Stimulated activated CD4-positive, alpha-beta T cell treated with anti-CD3 and anti-CD28 coated beads, Interleukin-12 subunit alpha, Interleukin-12 subunit beta, amount 100 ng/mL, for 4 hours (primary cell): ENCODE measurements at regions not wholly inside any gene's neighbourhood (a gene's known extent, or its start where the extent isn't known, plus 50 kb on each side); places are given as distances from the start of the nearest gene placed in this dataset.

Experiments used
- DNase-seq: peaks from one replicate; pipeline ENCODE4 v3.0.0-alpha.2; 2020

GRCh38 chr6:4613381-4613780 is 162.8 kb upstream of the CDYL start:
- no peak for DNase-seq

GRCh38 chr6:4612636-4613171 is 163.5 kb upstream of the CDYL start:
- no peak for DNase-seq

GRCh38 chr6:4611429-4612129 is 164.6 kb upstream of the CDYL start:
- DNase-seq: no peak

- DNase-seq: no peak
Observed at GRCh38 chr6:4610256-4610655, 165.9 kb upstream of the CDYL start.

GRCh38 chr6:4608361-4609115 is 167.7 kb upstream of the CDYL start:
- no peak for DNase-seq

- no peak for DNase-seq
Observed at GRCh38 chr6:4607793-4608192, 168.4 kb upstream of the CDYL start.

- DNase-seq: no peak
Observed at GRCh38 chr6:4606821-4607704, 169.1 kb upstream of the CDYL start.

GRCh38 chr6:4606016-4606415 is 170.2 kb upstream of the CDYL start:
- no peak for DNase-seq

- no peak for DNase-seq
Observed at GRCh38 chr6:4603856-4604369, 172.3 kb upstream of the CDYL start.

GRCh38 chr6:4603291-4603690 is 172.9 kb upstream of the CDYL start:
- DNase-seq: no peak

- no peak for DNase-seq
Observed at GRCh38 chr6:4599924-4600323, 176.3 kb upstream of the CDYL start.

- no peak for DNase-seq
Observed at GRCh38 chr6:4598384-4598995, 177.7 kb upstream of the CDYL start.

GRCh38 chr6:4593951-4594350 is 182.3 kb upstream of the CDYL start:
- no peak for DNase-seq

GRCh38 chr6:4592026-4592425 is 184.2 kb upstream of the CDYL start:
- DNase-seq: no peak

GRCh38 chr6:4591218-4591617 is 185.0 kb upstream of the CDYL start:
- no peak for DNase-seq

GRCh38 chr6:4589295-4589694 is 186.9 kb upstream of the CDYL start:
- DNase-seq: no peak

GRCh38 chr6:4588581-4588980 is 187.6 kb upstream of the CDYL start:
- no peak for DNase-seq

- no peak for DNase-seq
Observed at GRCh38 chr6:4588163-4588562, 188.0 kb upstream of the CDYL start.

GRCh38 chr6:4587171-4587570 is 189.0 kb upstream of the CDYL start:
- DNase-seq: no peak

- no peak for DNase-seq
Observed at GRCh38 chr6:4586469-4586859, 189.7 kb upstream of the CDYL start.

- no peak for DNase-seq
Observed at GRCh38 chr6:4585682-4586468, 190.3 kb upstream of the CDYL start.

- DNase-seq: no peak
Observed at GRCh38 chr6:4584801-4585200, 191.4 kb upstream of the CDYL start.
